SK-N-SH treated with all-trans-retinoic acid at 6 μM for 48 hours (cell line): ENCODE measurements at regions not wholly inside any gene's neighbourhood (a gene's known extent, or its start where the extent isn't known, plus 50 kb on each side); places are given as distances from the start of the nearest gene placed in this dataset.

Experiments used
- ATAC-seq: fragments of 200-7000 bp; cut with Tn5 transposase; 3 replicates; pipeline ENCODE4 v1.9.1; 2020; ENCODE audit warnings: mild to moderate bottlenecking, moderate library complexity
- ARNTL ChIP-seq: fragments of 450-650 bp; formaldehyde crosslinking; IDR thresholded peaks from 2 replicates; pipeline ENCODE4 v1.5.0; 2020; ENCODE audit warnings: low read depth, mild to moderate bottlenecking, moderate library complexity, borderline replicate concordance
- BACH2 ChIP-seq: fragments of 250-450 bp; sonication (Bioruptor Pico); IDR thresholded peaks from 2 replicates; pipeline ENCODE4 v1.9.0; 2021; ENCODE audit warnings: mild to moderate bottlenecking, borderline replicate concordance
- CSDC2 ChIP-seq: fragments of 250-450 bp; sonication (Bioruptor Pico); IDR thresholded peaks from 2 replicates; pipeline ENCODE4 v1.5.0; 2020; ENCODE audit warnings: mild to moderate bottlenecking, moderate library complexity
- GLIS3 ChIP-seq: fragments of 250-450 bp; sonication (Bioruptor Pico); IDR thresholded peaks from 2 replicates; pipeline ENCODE4 v1.5.0; 2020; ENCODE audit warnings: mild to moderate bottlenecking, moderate library complexity
- ISL1 ChIP-seq: fragments of 250-450 bp; sonication (Bioruptor Pico); IDR thresholded peaks from 2 replicates; pipeline ENCODE4 v2.1.2; 2022; ENCODE audit warnings: mild to moderate bottlenecking, moderate library complexity
- OSR1 ChIP-seq: fragments of 250-450 bp; sonication (Bioruptor Pico); IDR thresholded peaks from 2 replicates; pipeline ENCODE4 v1.8.0; 2022; ENCODE audit warnings: moderate library complexity, mild to moderate bottlenecking, inconsistent platforms
- PPARA ChIP-seq: fragments of 250-450 bp; sonication (Bioruptor Pico); IDR thresholded peaks from 2 replicates; pipeline ENCODE4 v1.5.0; 2020; ENCODE audit warnings: mild to moderate bottlenecking, borderline replicate concordance
- RARB ChIP-seq: fragments of 250-450 bp; sonication (Bioruptor Pico); IDR thresholded peaks from 2 replicates; pipeline ENCODE4 v1.8.0; 2021; ENCODE audit warnings: mild to moderate bottlenecking, moderate library complexity
- TCF4 ChIP-seq: fragments of 250-450 bp; sonication (Bioruptor Pico); IDR thresholded peaks from 2 replicates; pipeline ENCODE4 v1.8.0; 2021; ENCODE audit warnings: mild to moderate bottlenecking, moderate library complexity, borderline replicate concordance
- TOX ChIP-seq: fragments of 250-450 bp; sonication (Bioruptor Pico); IDR thresholded peaks from 2 replicates; pipeline ENCODE4 v1.8.0; 2021; ENCODE audit warnings: mild to moderate bottlenecking, moderate library complexity, borderline replicate concordance
- ZFP3 ChIP-seq: fragments of 250-450 bp; sonication (Bioruptor Pico); IDR thresholded peaks from 2 replicates; pipeline ENCODE4 v1.5.0; 2020; ENCODE audit warnings: mild to moderate bottlenecking, moderate library complexity
- ZFP30 ChIP-seq: fragments of 450-650 bp; formaldehyde crosslinking; IDR thresholded peaks from 2 replicates; pipeline ENCODE4 v1.5.0; 2022; ENCODE audit warnings: mild to moderate bottlenecking, moderate library complexity
- ZNF565 ChIP-seq: fragments of 450-650 bp; formaldehyde crosslinking; conservative IDR thresholded peaks from 2 replicates; pipeline ENCODE4 v1.5.0; 2020; ENCODE audit warnings: low read depth, mild to moderate bottlenecking, moderate library complexity
- ZNF70 ChIP-seq: fragments of 450-650 bp; formaldehyde crosslinking; IDR thresholded peaks from 2 replicates; pipeline ENCODE4 v1.5.0; 2020; ENCODE audit warnings: mild to moderate bottlenecking, moderate library complexity
- ZNF8 ChIP-seq: fragments of 450-650 bp; formaldehyde crosslinking; IDR thresholded peaks from 2 replicates; pipeline ENCODE4 v1.5.0; 2020; ENCODE audit warnings: mild to moderate bottlenecking, moderate library complexity
- TF ChIP-seq, protein P1 (sequence below): fragments of 250-450 bp; sonication (Bioruptor Pico); IDR thresholded peaks from 2 replicates; pipeline ENCODE4 v1.8.0; 2021; ENCODE audit warnings: low read depth, mild to moderate bottlenecking, moderate library complexity, borderline replicate concordance
- TF ChIP-seq, protein P2 (sequence below): fragments of 250-450 bp; sonication (Bioruptor Pico); IDR thresholded peaks from 2 replicates; pipeline ENCODE4 v1.8.0; 2020; ENCODE audit warnings: mild to moderate bottlenecking, moderate library complexity, borderline replicate concordance
- TF ChIP-seq, protein P3 (sequence below): fragments of 250-450 bp; sonication (Bioruptor Pico); IDR thresholded peaks from 2 replicates; pipeline ENCODE4 v1.5.0; 2020; ENCODE audit warnings: mild to moderate bottlenecking, moderate library complexity
- TF ChIP-seq, protein P4 (sequence below): fragments of 250-450 bp; sonication (Bioruptor Pico); IDR thresholded peaks from 2 replicates; pipeline ENCODE4 v1.5.1; 2021; ENCODE audit warnings: mild to moderate bottlenecking, moderate library complexity
- TF ChIP-seq, protein P5 (sequence below): fragments of 250-450 bp; sonication (Bioruptor Pico); IDR thresholded peaks from 2 replicates; pipeline ENCODE4 v1.5.1; 2020; ENCODE audit warnings: low read depth, mild to moderate bottlenecking, moderate library complexity

DNA sequence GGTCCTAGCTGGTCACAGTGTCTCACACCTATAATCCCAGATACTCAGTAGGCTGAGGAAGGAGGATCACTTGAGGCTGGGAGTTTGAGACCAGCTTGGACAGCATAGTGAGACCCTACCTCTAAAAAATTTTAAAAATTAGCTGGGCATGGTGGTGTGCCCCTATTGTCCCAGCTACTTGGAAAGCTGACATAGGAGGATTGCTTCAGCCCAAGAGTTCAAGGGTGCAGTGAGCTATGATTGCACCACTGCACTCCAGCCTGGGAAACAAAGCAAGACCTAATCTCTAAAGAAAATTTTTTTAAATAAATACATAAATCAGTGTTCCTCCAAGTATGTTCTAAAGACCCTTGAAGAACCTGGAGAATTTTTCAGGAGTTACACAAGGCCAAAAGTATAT lies 50.6 kb upstream of the GNAO1 start:
- ATAC-seq = no peak
- TF ChIP-seq ZFP30 (CRISPR knock-in tag) (no peak), ZNF565 (CRISPR knock-in tag) (no peak), GLIS3 (CRISPR knock-in tag) (no peak), ARNTL (no peak), RARB (CRISPR knock-in tag) (no peak), ZNF70 (CRISPR knock-in tag) (no peak), ZFP3 (no peak), OSR1 (CRISPR knock-in tag) (no peak)
- TF ChIP-seq, protein P1, sequence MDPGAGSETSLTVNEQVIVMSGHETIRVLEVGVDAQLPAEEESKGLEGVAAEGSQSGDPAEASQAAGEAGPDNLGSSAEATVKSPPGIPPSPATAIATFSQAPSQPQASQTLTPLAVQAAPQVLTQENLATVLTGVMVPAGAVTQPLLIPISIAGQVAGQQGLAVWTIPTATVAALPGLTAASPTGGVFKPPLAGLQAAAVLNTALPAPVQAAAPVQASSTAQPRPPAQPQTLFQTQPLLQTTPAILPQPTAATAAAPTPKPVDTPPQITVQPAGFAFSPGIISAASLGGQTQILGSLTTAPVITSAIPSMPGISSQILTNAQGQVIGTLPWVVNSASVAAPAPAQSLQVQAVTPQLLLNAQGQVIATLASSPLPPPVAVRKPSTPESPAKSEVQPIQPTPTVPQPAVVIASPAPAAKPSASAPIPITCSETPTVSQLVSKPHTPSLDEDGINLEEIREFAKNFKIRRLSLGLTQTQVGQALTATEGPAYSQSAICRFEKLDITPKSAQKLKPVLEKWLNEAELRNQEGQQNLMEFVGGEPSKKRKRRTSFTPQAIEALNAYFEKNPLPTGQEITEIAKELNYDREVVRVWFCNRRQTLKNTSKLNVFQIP = no peak
- TF ChIP-seq, protein P2, sequence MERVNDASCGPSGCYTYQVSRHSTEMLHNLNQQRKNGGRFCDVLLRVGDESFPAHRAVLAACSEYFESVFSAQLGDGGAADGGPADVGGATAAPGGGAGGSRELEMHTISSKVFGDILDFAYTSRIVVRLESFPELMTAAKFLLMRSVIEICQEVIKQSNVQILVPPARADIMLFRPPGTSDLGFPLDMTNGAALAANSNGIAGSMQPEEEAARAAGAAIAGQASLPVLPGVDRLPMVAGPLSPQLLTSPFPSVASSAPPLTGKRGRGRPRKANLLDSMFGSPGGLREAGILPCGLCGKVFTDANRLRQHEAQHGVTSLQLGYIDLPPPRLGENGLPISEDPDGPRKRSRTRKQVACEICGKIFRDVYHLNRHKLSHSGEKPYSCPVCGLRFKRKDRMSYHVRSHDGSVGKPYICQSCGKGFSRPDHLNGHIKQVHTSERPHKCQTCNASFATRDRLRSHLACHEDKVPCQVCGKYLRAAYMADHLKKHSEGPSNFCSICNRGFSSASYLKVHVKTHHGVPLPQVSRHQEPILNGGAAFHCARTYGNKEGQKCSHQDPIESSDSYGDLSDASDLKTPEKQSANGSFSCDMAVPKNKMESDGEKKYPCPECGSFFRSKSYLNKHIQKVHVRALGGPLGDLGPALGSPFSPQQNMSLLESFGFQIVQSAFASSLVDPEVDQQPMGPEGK (CRISPR knock-in tag) = no peak
- TF ChIP-seq, protein P3, sequence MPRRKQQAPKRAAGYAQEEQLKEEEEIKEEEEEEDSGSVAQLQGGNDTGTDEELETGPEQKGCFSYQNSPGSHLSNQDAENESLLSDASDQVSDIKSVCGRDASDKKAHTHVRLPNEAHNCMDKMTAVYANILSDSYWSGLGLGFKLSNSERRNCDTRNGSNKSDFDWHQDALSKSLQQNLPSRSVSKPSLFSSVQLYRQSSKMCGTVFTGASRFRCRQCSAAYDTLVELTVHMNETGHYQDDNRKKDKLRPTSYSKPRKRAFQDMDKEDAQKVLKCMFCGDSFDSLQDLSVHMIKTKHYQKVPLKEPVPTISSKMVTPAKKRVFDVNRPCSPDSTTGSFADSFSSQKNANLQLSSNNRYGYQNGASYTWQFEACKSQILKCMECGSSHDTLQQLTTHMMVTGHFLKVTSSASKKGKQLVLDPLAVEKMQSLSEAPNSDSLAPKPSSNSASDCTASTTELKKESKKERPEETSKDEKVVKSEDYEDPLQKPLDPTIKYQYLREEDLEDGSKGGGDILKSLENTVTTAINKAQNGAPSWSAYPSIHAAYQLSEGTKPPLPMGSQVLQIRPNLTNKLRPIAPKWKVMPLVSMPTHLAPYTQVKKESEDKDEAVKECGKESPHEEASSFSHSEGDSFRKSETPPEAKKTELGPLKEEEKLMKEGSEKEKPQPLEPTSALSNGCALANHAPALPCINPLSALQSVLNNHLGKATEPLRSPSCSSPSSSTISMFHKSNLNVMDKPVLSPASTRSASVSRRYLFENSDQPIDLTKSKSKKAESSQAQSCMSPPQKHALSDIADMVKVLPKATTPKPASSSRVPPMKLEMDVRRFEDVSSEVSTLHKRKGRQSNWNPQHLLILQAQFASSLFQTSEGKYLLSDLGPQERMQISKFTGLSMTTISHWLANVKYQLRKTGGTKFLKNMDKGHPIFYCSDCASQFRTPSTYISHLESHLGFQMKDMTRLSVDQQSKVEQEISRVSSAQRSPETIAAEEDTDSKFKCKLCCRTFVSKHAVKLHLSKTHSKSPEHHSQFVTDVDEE (CRISPR knock-in tag) = no peak
- TF ChIP-seq, protein P4, sequence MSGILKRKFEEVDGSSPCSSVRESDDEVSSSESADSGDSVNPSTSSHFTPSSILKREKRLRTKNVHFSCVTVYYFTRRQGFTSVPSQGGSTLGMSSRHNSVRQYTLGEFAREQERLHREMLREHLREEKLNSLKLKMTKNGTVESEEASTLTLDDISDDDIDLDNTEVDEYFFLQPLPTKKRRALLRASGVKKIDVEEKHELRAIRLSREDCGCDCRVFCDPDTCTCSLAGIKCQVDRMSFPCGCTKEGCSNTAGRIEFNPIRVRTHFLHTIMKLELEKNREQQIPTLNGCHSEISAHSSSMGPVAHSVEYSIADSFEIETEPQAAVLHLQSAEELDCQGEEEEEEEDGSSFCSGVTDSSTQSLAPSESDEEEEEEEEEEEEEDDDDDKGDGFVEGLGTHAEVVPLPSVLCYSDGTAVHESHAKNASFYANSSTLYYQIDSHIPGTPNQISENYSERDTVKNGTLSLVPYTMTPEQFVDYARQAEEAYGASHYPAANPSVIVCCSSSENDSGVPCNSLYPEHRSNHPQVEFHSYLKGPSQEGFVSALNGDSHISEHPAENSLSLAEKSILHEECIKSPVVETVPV (CRISPR knock-in tag) = no peak
- TF ChIP-seq, all 23 proteins: peak for 0

DNA sequence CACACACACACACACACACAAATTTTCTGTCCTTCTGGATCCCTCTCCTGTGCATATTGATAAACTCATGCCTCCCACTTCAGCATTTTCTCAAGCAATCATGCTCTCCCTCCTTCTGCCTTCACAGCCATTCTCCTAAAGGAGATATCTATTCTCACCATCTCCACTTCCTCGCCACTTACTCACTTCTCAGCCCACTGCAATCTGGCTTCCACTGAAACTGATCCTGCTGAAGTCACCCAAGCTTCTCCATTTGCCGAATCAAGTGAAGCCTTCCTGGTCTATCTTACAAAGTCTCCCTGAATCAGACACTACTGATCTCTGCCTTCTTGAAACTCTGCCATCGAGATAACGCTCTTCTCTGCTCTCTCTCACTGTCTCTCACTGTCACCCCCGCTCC lies 54.0 kb upstream of the GNAO1 start:
- TF ChIP-seq ISL1 (no peak), PPARA (no peak)

DNA sequence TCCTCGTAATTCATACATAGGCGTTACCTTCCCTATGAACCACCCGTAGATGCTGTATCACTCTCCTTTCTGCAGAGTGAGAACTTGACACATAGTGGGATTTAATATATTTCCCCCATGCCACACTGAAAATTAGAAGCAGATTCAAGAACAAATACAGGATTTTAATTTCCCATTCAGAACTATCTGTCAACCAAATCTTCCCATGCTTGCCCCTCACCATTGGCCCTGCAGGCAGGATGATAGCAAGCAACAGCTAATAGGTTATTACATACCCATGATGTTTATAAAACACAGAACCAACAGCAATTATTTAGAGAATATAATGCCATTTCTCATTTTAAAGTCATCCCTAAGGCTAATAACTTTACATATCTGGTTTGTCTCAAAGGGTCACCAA lies 55.0 kb upstream of the GNAO1 start:
- TF ChIP-seq GLIS3 (CRISPR knock-in tag) (no peak), TCF4 (CRISPR knock-in tag) (peak; percentile 39; the same call in 1 of the 2 replicates)
- ATAC-seq = no peak

More for the DNA sequence above, 54.0 kb upstream of the GNAO1 start:
- no peak for ATAC-seq

DNA sequence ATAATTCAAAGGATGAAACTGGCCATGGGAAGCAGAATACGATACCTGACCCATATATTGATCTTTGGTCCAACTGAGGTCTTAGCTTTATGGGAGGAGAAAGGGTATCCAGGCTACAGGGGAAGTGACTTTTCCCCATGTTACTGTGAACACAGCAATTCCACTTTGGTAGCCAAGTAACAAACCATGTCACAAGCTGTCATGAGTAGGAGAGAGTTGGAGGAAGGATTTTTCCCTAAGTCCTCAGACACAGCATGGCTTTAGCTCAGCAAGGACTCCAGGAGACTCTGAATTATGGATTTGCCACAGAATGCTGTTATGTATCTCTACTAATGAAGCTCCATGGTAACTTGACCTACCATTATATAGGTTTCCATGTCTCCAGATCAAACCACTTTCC lies 56.5 kb upstream of the GNAO1 start:
- no peak for TF ChIP-seq BACH2 (CRISPR knock-in tag)
- TF ChIP-seq, protein P2 (CRISPR knock-in tag) = no peak
- no peak for TF ChIP-seq ZNF565 (CRISPR knock-in tag)
- TF ChIP-seq TOX (CRISPR knock-in tag) = no peak
- TF ChIP-seq CSDC2 (CRISPR knock-in tag) = no peak
- TF ChIP-seq ZNF8 = no peak
- TF ChIP-seq, protein P4 (CRISPR knock-in tag) = no peak
- no peak for TF ChIP-seq ZFP3
- no peak for TF ChIP-seq ISL1
- TF ChIP-seq, protein P5, sequence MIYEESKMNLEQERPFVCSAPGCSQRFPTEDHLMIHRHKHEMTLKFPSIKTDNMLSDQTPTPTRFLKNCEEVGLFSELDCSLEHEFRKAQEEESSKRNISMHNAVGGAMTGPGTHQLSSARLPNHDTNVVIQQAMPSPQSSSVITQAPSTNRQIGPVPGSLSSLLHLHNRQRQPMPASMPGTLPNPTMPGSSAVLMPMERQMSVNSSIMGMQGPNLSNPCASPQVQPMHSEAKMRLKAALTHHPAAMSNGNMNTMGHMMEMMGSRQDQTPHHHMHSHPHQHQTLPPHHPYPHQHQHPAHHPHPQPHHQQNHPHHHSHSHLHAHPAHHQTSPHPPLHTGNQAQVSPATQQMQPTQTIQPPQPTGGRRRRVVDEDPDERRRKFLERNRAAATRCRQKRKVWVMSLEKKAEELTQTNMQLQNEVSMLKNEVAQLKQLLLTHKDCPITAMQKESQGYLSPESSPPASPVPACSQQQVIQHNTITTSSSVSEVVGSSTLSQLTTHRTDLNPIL (CRISPR knock-in tag) = no peak
- TF ChIP-seq ZNF70 (CRISPR knock-in tag) = no peak
- no peak for TF ChIP-seq RARB (CRISPR knock-in tag)
- no peak for ATAC-seq
